ENCODE measurements at regions not wholly inside any gene's neighbourhood (a gene's known extent, or its start where the extent isn't known, plus 50 kb on each side); places are given as distances from the start of the nearest gene placed in this dataset.
"Not testable (repeated sequence)": the region's sequence is repeated elsewhere in the genome, so short reads cannot be mapped to it uniquely, and the experiment has no call there.

DNA sequence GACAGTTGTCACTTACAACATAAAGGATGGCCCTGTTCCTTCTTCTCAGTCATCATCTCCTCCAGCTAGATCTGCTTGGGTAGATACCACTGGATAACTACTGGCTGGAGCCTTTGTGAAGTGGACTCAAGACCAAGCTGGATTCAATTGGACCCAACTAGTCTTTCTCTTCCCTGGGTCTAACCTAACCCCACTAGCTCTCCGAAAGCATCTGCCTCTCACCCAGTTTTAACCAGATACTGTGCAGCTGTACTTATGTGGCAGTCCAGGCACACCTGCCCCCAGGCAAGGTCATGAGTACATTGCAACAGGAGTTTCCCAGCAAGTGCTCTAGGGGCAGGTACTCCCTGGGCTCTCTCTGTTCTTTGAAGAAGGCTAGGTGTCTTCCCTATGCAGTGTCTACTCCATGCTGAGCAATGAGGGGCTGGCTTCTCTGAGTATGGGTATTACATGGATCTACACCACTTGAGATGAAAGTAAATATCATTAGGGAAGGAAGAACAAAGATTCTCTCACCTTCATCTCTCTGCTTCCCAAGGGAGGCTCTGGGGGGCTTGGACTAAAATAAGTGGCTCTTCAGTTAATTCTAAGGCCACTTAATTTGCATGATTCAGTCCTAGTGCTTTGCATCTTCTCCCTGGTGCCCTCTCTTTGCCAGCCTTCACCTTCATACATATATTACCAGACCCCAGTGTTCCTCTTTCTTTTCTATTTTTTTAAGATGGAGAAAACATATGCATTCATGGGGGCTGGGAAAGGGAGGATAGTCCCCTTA, 236.1 kb downstream of the NXPE2 start:
- DNase-seq (ENCODE audit: low spot score), result no peak
- intact Hi-C loops (cut with DNase I), result no loop called here

DNA sequence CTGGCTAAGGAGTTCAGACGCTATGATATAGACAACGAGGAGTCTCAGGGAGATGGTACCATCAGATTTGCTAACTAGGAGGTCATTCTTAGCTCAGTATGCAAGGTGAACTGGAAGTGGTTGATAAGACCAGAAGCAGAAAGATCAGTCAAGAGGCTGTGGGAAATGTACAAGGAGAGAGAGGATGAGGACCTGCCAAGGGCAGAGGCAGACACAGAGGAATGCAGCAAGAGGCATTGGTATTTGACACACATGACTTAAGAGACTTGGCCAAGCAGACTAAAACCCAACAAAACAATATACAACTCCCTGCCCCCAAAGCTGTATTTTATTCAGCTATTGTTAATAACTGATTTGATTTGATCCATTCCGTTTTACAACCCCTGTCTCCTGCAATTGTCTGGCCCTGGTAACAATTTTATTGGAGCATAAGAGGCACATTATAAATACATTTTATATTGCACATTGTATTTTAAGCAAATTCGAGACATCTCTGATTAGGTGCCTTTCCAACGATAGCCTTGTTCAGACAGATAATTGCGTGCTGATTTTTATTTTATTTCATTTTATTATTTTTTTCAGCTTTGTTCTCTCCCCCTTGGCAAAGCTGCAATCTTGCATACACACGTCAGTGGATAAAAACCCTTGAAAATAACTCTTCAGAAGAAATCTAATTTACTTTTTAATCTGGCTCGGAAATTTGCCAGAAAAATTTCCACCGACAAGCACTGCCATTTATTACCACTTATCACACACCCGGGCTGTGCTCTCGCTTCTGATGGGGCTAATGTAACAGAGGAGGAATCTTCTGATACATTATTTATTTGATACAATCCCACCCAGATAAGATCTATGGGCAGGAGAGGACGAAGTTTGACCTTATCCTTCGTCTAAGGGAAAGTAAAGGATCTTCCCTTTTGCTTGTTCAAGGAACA, 237.8 kb downstream of the NXPE2 start:
- DNase-seq (ENCODE audit: low spot score), result no peak
- intact Hi-C loops (cut with DNase I), result no loop called here

DNA sequence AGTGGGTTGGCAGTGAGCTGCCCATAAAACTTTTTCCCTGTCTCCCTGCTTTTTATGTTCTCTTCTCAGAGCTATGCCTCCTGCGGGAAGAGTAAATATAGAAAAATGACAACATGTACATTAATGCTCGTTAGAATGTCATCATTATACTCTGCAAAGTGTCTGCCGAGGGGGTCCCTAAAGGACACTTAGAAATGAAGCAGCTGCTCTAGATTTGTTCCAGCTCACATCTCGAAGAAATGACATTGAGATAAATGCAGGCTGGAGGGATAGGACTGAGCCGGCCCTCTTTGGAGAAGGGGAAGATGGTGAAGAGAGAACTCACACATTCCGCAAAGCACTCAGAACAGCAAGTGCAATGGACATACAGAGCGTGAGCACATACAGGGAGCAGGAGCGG, 240.0 kb downstream of the NXPE2 start:
- no peak for DNase-seq (ENCODE audit: low spot score)
- intact Hi-C loops (cut with DNase I), result no loop called here

GRCh38 chr11:114921697-114922096, 243.4 kb downstream of the NXPE2 start:
- intact Hi-C loops (cut with DNase I), result no loop called here
- no peak for DNase-seq (ENCODE audit: low spot score)

DNA sequence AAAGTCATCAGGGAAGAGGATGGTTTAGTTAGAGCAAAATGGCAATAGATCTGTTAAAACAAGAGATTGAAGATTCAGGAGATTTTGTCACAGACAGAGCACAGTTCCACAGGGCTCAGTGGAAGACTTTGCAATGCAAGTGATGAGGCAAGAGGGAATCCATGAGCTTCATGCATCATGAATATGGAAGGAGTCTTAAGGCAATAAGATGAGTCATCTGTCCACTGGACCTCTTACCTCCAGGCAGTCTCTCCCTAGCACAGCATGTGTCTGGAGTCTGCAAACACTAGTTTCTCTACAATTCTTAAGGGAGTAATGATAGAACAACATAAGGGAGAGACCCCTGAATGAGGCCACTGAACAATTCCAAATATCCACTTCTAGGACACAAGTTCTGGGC, 245.7 kb downstream of the NXPE2 start:
- intact Hi-C loops (cut with DNase I), result no loop called here
- no peak for DNase-seq (ENCODE audit: low spot score)

DNA sequence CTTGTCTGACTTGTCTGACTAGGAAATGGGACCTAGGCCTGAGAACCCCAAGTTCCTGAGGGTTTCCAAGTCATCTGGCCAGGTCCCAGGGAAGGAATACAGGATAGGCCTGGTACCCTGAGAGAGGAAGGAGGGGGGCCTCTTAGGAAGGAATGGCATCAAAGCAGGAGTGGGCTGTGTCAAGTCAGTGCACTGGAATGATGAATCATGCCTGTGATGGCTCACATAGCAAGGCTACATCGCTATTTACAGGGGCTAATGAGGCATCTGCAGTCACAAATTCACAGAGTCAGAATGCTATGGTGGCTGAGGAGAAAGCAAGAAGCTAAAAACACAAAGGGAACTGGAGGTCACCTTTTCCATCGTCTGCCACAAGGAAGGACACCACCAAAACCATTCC, 247.3 kb downstream of the NXPE2 start:
- DNase-seq (ENCODE audit: low spot score), result no peak
- intact Hi-C loops (cut with DNase I), result no loop called here

GRCh38 chr11:114928260-114928870, 250.0 kb downstream of the NXPE2 start:
- intact Hi-C loops (cut with DNase I), result no loop called here
- no peak for DNase-seq (ENCODE audit: low spot score)

DNA sequence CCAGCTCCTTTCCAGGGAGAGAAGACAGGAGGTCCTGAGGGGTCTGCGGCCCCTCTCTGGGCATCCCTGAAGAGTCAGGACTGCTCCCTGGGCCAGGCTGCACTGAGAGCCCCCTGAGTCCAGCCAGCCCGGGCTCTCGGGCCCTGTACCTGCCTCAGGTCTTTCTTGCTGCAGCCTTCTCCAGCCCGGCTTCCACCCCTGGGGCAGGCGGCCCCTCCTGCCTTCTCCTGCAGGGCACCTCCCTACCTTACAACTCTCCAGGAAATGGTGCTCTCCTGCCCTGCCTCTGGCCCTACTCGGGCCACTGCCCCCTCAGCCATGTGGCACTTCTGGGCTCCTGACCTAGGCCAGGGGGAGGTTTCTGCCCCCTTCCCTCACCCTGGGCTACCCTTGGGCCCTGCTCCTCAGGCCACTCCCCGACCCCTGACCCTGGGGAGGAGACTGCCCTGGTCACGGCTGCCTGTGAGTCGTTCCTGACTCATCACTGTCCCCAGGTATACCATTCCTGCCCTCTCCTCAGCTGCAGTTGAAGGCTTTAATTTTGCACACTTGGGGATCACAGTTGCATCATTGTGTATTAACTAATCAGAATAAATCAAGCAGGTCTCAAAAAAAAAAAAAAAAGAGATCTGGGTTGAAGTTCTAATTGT, 251.1 kb downstream of the NXPE2 start:
- DNase-seq (ENCODE audit: low spot score), result no peak
- intact Hi-C loops (cut with DNase I), result no loop called here

- no peak for DNase-seq (ENCODE audit: low spot score)
- intact Hi-C loops (cut with DNase I), result no loop called here
Measured at GRCh38 chr11:114938799-114939198, 260.5 kb downstream of the NXPE2 start.

DNA sequence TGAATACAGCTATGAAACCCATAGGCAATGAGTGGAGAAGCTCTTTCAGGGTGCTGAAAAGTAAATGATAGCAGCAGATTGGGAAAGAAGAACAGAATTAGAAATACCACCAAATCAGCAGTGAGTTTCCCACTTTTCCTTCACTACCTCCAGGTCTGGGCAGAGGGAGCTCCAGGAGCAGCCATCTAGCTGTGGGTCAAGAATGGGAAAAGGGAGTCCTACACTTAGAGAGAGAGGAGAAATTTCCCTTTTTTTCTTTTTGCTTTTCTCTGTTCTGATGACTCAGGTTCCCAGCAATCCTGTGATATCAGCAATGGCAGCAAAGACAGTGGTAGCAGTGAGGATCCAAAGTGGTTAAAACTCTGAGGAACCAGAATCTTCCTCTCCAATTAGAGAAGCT, 263.9 kb downstream of the NXPE2 start:
- DNase-seq (ENCODE audit: low spot score), result no peak
- intact Hi-C loops (cut with DNase I), result no loop called here

GRCh38 chr11:114949614-114950351, 271.5 kb downstream of the NXPE2 start:
- DNase-seq (ENCODE audit: low spot score), result no peak
- intact Hi-C loops (cut with DNase I), result loop anchor here (5.0 kb wide), 1 partner anchor 162 kb away; no protein-coding TSS in a partner anchor

DNA sequence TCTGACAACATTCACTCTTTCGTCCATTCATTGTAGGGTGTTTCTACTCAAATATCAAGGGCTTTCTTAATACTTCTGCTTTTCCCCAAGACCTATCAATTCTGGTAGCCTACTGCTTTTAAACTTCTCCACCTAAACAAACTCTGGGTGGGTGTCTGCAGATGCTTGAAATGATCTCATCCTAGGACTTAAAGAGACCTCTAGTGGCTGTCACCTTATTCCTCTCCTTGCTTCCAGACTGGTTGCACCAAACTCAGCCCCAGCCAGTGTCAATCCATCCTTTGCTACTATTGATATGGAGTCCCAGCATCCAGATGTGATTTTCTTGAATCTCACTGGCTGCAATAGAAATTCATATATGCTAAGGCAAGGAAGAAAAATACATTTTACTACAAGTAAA, 274.7 kb downstream of the NXPE2 start:
- intact Hi-C loops (cut with DNase I), result loop anchor here (2.0 to 5.0 kb wide), 2 partner anchors 166 to 178 kb away; no protein-coding TSS in a partner anchor
- no peak for DNase-seq (ENCODE audit: low spot score)

GRCh38 chr11:114955923-114956322, 277.6 kb downstream of the NXPE2 start:
- intact Hi-C loops (cut with DNase I), result no loop called here
- DNase-seq (ENCODE audit: low spot score), result no peak

GRCh38 chr11:114956566-114956965, 278.2 kb downstream of the NXPE2 start:
- intact Hi-C loops (cut with DNase I), result no loop called here
- no peak for DNase-seq (ENCODE audit: low spot score)

DNA sequence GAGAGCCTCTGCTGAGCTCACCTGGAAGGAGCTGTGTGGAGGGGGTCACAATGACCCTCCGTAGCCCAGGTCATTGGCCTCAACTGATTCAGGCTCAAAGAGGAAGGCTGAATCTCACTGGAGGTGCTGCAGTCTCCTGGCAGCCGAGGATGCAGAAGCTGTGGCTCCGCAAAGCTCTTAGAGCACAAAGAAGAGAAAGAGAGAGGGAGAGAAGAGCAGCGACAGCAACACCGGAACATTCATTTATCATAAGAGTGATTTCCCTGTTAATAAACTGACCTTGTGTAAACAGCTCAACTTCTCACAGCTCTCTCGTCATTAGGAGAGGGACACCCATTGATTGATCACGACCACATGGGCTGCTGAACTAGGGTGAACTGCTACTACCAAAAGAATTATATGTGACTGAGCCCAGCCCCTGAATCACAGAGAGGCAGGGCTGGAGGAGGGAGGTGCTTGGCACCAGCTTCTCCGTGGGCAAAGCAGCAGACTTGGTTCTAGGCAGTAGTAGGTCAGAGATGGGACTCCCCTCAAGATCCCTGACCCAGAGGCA, 281.7 kb downstream of the NXPE2 start:
- DNase-seq (ENCODE audit: low spot score), result no peak
- intact Hi-C loops (cut with DNase I), result no loop called here

DNA sequence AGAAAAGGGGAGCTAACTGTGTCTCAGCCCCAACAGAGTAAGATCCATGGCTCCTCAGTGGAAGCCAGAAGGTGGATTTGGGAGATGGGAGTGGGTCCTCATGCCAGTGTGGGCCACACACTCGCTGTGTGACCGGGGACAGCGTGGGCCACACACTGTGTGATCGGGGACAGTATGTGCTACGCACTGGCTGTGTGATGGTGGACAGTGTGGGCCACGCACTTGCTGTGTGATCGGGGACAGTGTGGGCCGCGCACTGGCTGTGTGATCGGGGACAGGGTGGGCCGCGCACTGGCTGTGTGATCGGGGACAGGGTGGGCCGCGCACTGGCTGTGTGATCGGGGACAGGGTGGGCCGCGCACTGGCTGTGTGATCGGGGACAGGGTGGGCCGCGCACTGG, 282.5 kb downstream of the NXPE2 start:
- DNase-seq (ENCODE audit: low spot score); intact Hi-C loops (cut with DNase I): not testable (repeated sequence)

DNA sequence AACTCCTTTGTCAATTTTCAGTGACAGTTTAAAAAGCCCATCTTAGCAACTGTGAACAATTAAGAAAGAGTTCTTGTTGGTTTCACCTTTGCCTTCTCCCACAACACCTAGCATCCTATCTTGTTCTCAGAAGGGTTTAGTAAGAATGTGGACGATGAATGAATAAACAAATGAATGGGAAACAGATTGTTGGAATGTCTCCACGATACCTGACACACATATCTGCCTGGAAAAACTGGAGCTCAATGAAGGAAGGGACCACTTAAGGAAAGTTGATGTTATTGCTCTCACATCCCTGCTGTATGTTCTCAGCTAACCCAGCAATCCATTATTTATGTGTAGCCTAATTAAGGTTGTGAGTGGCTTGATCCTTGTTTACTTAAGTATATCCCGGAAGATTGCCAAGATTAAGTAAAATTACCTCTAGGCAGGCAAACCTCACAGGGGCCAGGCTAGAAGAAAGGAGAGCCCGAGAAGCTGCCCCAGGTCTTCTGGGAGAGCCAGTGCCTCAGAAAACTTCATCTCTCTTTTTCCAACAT, 286.4 kb downstream of the NXPE2 start:
- intact Hi-C loops (cut with DNase I), result no loop called here
- no peak for DNase-seq (ENCODE audit: low spot score)

DNA sequence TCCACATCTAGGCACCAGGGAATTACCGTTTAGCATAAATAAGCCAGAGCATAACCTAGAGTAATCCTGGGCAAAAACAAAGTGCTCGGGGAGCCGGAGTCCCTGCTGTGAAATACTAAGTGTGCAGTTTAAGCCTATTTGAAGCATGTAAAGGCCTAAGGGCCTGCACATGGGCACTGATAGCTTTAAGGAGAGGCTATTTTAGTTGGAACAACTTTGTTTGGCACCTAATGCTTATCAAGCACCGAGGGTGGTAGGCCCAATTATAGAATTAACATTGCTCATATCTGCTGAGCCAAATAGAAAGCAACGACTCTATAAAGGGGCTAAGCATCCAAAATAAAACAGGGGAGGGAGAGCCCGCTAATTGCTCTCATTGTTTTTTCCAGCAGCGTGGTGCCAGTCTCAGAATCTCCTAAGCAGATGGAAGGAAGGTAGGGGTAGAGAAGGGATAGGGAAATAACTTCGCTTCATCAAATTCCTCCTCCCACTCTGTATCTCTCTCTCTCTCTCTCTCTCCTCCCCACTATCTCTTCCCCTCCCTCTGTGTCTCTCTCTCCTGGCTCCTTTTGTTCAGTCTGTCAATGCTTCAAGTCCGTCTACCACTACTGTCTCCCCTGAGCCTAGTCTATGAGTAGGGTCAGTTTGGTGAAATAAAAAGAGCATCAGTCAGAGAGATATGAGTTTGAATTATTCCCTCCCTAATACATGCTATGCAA, 292.8 kb downstream of the NXPE2 start:
- intact Hi-C loops (cut with DNase I), result loop anchor here (5.0 kb wide), 1 partner anchor 174 kb away; no protein-coding TSS in a partner anchor
- DNase-seq (ENCODE audit: low spot score), result no peak
